Activated CD4-positive, CD25-positive, alpha-beta regulatory T cell treated with anti-CD3 and anti-CD28 coated beads, Interleukin-2, amount 50 U/mL, for 72 hours (primary cell): ENCODE measurements at regions not wholly inside any gene's neighbourhood (a gene's known extent, or its start where the extent isn't known, plus 50 kb on each side); places are given as distances from the start of the nearest gene placed in this dataset.

Experiments used
- DNase-seq: peaks from one replicate; pipeline ENCODE4 v3.0.0; 2021

DNA sequence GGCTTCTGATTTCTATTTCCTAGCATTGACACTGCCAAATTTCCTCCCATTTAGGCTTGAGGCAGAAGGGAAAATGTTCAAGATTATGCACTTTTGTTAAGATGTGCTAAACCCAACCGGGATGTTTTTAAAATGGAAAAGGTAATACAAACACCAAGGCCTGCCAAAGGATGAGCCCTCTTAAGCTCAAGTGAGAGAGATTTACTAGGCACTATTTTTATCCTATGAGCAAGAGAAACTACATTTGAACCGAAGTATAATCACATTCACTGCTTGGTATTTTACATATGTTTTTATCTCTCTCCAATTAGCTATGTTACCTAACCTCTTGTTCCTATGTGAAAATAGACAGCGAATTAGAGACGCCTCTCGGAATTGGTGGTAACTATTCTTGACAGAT, 295.8 kb downstream of the GABRB3 start:
- DNase-seq = no peak

- no peak for DNase-seq
These were observed 297.3 kb downstream of the GABRB3 start for GRCh38 chr15:26475554-26475953.

DNA sequence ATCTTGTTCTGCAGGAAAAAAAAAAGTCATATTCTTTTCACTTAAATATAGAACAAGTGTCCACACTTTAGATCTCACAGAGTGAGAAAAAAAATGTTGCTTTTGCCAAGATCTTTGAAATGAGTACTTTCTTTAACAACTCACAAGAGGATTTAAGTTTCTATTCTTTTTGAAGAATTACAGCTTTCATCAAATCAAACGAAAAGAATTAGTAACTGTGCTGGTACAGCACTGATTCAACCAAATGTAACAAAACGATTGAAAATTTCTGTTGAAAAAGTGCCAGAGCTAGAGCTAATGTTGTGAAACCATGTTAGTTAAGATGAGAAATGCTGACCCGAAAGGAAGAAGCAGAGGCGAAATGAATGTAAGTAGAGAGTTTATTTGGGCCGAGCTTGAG, 300.2 kb downstream of the GABRB3 start:
- no peak for DNase-seq

GRCh38 chr15:26461847-26462608, 310.8 kb downstream of the GABRB3 start:
- DNase-seq = no peak

GRCh38 chr15:26460165-26460564, 312.7 kb downstream of the GABRB3 start:
- DNase-seq = no peak

- no peak for DNase-seq
These were observed 317.0 kb downstream of the GABRB3 start for GRCh38 chr15:26455828-26456227.

DNA sequence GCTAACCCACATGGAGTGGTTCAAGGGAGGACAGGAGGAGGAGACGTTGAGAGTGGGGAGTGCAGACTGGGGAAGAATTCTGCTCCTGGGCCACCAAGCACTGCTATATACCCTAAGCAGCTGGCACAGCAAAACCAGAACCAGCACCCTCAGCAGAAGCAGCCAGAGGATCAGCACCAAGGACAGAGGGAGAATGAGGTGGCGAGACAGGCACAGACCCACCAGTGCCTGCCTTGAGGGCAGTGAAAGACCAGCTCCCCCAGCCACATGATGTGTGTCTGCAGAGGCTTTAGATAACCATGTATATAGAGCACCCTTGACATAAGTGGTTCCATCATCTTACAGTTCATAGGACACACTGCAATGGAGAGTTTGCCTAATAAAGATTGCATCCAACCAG, 319.0 kb downstream of the GABRB3 start:
- DNase-seq = no peak

- no peak for DNase-seq
These were observed 320.9 kb downstream of the GABRB3 start for GRCh38 chr15:26451995-26452394.

GRCh38 chr15:26449291-26449690, 323.6 kb downstream of the GABRB3 start:
- no peak for DNase-seq

- no peak for DNase-seq
These were observed 329.5 kb downstream of the GABRB3 start for GRCh38 chr15:26443321-26443720.

- DNase-seq = no peak
These were observed 330.2 kb downstream of the GABRB3 start for GRCh38 chr15:26442680-26443079.

DNA sequence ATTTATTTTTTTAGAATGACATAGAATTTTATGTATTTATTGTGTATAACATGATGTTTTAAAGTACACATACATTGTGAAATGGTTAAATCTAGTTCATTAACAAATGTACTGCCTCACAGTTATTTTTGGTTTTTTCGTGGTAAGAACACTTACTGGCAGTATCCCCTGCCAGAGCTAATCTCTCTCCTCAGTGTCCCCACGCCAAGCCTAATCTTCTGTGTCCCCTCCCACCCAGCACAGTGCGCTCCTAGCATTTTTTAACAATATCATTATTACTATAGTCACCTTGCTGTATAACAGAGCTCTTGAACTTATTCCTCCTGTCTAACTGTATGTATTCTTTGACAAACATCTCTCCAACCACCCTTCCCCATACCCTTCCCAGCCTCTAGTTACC, 333.2 kb downstream of the GABRB3 start:
- no peak for DNase-seq

GRCh38 chr15:26438718-26439117, 334.1 kb downstream of the GABRB3 start:
- DNase-seq = no peak

DNA sequence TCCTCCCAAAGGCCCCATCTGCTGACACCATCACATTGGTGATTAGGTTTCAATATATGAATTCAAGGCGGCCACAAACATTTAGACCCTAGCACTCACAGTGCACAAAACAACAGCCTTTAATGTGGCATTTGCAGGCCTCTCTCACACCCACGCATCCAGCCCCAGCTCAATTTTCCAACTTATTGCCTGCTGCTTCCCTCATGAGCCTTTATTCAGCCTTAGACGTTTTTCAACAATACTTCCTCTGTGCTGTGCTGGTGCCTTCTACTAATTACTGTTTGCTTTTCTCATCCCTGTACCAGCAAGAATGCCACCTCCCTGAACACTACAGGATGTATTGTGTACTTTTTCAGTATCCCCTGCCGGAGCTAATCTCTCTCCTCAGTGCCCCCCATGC, 334.6 kb downstream of the GABRB3 start:
- no peak for DNase-seq

GRCh38 chr15:26433818-26434217, 339.0 kb downstream of the GABRB3 start:
- no peak for DNase-seq

DNA sequence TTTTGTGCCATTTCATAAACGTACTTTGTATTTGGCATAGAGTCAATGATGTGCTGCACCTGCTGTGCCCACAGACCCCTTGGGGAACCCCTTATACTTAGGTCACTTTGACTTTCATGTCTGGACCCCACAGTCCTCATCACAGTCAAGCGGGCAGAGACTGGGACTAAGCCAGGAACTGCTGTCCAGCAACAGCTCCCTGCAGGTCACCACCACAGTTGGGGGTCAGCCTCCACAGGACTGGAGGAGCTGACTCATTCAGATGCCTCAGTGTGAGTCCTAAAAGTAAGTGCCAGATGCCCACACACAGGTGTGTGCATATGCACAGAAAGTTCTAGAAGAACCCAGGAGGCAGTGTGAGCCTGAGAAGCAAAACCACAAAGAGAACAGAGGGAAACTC, 339.8 kb downstream of the GABRB3 start:
- no peak for DNase-seq

- no peak for DNase-seq
These were observed 351.8 kb downstream of the GABRB3 start for GRCh38 chr15:26421065-26421464.

- no peak for DNase-seq
These were observed 377.2 kb downstream of the GABRB3 start for GRCh38 chr15:26395624-26396023.

DNA sequence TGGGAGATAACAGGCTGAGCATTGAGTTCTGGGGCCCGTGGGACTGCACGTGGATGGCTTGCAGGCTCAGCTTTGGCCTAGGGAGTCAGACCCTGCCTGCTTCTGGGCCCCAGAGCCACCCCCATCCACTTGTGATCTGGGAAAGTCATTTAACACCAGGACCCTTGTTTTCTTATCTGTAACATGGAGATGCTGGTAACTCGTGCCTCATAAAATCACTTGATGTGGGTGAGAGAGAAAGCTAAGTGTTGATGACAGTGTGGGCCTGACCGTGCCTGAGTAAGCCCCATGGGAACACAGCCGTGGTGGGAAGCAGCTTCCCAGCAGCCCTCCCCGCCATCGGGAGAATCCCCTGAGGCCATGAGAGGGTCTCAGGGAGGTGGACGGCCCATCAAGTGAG, 378.1 kb downstream of the GABRB3 start:
- DNase-seq = no peak

DNA sequence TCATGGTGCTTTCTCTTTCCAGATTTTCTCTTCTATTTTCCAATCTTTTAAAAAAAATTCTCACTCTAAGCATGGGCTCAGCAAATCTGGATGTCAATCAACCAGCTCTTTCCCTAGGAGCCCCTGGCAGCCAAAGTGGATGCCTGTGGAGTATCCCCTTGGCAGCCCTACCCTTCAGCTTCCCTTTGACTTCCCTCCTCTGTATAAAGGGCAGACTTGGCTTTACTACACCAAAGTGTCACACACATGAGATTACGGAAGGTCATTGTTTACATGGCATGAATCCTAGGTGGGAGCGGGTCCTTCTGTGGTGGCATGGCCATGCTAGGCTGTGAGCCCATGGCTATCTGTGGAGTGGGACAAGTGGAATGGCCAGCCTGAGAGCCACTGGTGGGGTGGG, 379.9 kb downstream of the GABRB3 start:
- no peak for DNase-seq

DNA sequence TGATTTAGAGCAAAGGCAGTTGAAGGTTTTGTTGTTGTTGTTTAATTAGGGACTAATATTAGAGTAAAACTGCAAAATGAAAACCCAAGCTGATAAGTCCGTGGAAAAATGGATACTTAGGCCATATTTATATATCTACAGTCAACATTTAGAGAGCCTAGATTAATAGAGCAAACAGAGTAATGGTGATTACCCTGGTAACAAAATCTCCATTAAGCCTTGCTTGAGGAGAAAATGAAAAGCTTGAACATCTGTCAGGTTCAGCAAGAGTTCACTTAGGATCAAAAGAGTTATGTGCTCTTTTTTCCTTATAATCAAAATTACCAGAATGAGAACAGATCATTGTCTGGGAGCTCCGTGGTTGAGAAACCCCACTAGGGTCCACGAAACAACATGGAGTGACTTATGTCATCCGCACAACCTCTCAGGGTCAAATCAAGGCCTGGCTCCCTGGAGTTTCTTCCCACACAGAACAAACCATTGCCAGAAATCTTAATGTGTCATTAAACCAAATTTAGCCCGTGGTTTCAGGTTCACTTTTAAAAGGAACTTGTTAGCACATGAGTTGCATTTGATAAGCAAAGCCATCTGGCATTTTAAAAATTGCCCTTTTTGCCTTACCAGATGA, 381.2 kb downstream of the GABRB3 start:
- no peak for DNase-seq

DNA sequence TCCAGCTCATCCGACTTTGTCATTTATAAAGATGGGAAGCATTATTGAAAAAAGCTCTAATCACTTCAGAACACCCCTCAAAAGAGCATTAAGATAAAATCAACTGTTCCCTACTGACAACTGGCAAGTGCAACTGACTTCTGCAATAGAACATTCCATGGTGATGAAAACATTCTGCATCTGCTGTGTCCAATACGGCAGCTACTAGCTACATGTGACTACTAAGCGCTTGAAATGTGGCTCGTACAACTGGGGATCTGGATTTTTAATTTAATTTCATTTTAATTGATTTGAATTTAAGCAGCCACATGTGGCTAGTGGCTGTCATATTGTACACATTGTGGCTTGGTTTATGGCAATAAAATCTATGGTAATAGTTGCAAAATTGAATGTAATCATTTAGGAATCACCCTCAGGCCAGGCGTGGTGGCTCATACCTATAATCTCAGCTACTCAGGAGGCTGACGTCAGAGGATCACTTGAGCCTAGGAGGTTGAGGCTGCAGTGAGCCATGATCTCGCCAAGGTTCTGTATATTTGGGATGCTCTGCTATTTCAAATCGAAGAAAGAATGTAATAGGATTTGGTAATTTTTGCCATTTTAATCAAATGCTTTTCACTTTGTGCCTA, 390.3 kb downstream of the GABRB3 start:
- no peak for DNase-seq

DNA sequence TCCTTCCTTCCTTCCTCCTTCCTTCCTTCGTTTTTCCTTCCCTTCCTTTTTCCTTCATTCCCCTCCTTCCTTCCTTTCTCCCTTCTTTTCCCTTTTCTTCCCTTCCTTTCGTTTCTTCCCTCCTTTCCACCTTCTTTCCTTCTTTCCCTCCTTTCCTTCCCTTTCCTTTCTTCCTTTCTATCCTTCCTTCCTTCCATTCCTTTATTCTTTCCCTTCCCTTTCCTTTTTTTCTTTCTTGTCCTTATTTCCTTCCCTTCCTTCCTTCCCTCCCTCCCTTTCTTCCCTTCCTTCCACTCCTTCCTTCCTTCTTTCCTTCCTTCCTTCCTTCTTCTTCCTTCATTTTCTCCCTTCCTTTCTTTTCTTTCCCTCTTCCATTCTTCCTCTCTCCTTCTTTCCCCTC, 394.6 kb downstream of the GABRB3 start:
- DNase-seq = no peak

DNA sequence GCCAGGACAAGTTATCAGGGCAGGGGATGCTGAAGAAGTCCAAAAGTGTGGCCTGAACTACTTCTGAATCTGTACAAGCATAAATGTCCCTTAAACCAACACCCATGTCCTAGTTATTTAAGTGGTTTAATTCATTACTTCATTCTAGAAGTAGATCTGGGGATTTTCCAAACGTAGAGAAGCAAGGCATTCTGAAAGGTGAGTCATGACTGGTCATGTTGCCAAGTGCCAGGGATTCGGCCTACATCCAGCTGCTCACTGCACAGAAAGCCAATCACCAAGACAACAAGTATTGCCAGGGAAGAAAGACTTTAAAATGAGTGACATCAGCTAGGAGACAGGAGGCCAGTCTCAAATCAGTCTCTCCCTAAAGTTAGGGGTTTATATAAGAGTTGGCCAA, 396.6 kb downstream of the GABRB3 start:
- no peak for DNase-seq
